GM12875 (cell line): ENCODE measurements at regions not wholly inside any gene's neighbourhood (a gene's known extent, or its start where the extent isn't known, plus 50 kb on each side); places are given as distances from the start of the nearest gene placed in this dataset.
"Not testable (repeated sequence)": the region's sequence is repeated elsewhere in the genome, so short reads cannot be mapped to it uniquely, and the experiment has no call there.

Source experiments
- H3K4me3 ChIP-seq: one replicate; pipeline ENCODE4 v1.5.1; 2011; ENCODE audit warnings: low read depth, low read length, control low read depth
- TF ChIP-seq, protein P1 (sequence below): IDR thresholded peaks from 2 replicates; pipeline ENCODE4 v1.5.1; 2011; ENCODE audit warnings: low read depth, mild to moderate bottlenecking, control low read depth, inconsistent platforms, low read length, moderate library complexity, borderline replicate concordance; ENCODE audit not compliant: insufficient read depth

- TF ChIP-seq, protein P1, sequence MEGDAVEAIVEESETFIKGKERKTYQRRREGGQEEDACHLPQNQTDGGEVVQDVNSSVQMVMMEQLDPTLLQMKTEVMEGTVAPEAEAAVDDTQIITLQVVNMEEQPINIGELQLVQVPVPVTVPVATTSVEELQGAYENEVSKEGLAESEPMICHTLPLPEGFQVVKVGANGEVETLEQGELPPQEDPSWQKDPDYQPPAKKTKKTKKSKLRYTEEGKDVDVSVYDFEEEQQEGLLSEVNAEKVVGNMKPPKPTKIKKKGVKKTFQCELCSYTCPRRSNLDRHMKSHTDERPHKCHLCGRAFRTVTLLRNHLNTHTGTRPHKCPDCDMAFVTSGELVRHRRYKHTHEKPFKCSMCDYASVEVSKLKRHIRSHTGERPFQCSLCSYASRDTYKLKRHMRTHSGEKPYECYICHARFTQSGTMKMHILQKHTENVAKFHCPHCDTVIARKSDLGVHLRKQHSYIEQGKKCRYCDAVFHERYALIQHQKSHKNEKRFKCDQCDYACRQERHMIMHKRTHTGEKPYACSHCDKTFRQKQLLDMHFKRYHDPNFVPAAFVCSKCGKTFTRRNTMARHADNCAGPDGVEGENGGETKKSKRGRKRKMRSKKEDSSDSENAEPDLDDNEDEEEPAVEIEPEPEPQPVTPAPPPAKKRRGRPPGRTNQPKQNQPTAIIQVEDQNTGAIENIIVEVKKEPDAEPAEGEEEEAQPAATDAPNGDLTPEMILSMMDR = no peak
- H3K4me3 ChIP-seq = no peak overlapping the region
Measured at GRCh38 chr2:116804901-116805300, 1009.6 kb upstream of the DDX18 start.

DNA sequence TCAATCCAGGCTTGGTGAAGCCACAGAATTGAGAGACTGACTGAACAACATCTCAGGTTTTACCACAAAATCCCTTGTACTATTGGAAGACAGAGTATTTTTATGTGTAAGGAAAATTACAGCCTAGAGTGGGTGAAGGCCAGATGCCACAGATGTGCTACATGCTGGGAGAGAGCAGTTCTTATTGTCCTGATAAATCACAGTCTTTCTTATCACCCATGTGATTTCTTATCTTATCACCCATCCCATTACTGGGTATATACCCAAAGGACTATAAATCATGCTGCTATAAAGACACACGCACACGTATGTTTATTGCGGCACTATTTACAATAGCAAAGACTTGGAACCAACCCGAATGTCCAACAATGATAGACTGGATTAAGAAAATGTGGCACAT, 1008.0 kb upstream of the DDX18 start:
- not testable (repeated sequence) for H3K4me3 ChIP-seq

DNA sequence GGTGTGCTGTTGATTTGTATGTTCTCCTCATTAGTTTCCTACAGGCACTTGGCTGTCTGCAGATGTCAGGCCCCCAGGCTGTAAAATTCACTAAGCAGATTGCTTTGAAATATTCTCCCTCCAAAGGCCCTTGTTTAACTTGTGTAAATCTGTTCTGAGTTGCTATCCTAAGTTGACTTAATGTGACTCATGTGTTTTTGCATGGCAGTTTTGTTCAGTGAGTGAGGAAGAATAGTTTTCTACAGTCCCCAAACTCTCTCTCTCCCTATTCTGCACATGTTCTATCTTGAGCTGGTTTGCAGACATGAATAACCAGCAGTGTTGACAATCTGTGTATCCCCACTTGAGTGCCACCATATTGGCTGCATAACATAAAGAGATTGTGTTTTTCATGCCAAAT, 1005.4 kb upstream of the DDX18 start:
- no peak overlapping the region for H3K4me3 ChIP-seq
- TF ChIP-seq, protein P1 = no peak

DNA sequence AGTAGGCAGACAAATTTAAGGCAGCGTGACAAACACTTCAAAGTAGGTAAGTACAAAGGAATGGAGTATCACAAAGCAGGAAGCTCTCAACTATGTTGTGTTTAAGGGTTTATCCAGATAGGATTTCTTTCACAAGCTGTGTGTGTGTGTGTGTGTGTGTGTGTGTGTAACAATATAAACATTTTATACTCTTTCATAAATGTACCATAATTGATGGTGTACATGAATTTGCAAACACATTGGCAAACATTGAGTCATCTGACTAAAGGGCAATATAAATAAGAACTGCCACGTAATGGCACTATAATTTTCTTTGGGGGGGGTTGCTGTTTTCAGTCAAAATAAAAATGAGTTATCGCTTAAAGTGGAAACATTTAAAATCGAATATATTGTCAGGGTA, 1004.4 kb upstream of the DDX18 start:
- no peak overlapping the region for H3K4me3 ChIP-seq
- TF ChIP-seq, protein P1 = no peak

DNA sequence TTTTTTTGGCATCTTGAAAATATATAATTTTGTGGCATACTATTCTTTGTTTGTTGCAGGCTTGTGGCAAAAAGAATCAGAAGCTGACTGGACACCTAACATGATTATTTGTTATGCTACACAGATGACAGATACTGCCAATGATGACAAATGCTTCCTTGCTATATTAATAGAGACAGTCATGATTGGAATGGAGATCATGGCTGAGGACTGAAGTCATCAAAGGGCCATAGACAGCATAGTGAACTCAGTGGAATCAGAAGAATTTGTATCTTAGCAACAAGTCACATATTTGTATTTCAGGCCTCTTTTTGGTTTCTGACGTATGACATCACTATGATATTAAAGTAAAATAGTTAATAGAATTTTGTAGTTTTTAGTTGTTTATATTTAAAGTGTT, 1003.8 kb upstream of the DDX18 start:
- TF ChIP-seq, protein P1 = no peak
- H3K4me3 ChIP-seq = no peak overlapping the region

GRCh38 chr2:116819355-116819754, 995.1 kb upstream of the DDX18 start:
- no peak overlapping the region for H3K4me3 ChIP-seq
- TF ChIP-seq, protein P1 = no peak

DNA sequence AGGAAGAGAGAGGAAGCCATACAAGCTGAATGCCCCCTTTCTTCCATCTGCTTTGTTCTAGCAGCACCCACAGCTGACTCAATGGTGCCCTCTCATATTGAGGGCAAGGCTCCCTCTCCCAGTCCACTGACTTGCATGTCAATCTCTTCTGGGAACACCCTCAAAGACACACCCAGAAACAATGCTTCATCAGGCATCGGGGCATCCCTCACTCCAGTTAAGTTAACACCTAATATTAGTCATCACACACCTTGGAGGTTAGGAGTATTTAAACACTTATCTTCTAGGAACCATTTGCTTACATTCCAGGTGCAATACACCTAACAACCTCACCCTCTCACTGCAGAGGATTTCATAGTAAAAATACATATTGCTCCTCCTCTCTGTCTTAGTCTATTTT, 993.5 kb upstream of the DDX18 start:
- TF ChIP-seq, protein P1 = no peak
- H3K4me3 ChIP-seq = no peak overlapping the region

DNA sequence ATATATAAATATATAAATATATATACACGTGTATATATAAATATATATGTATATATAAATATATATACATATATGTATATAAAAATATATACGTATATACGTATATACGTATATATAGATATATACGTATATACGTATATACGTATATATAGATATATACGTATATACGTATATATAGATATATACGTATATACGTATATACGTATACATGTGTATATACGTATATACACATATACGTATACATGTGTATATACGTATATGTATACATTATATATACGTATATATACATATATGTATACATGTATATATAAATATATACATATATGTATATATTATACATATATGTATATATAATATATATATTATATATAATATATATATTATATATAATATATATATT, 984.9 kb upstream of the DDX18 start:
- not testable (repeated sequence) for H3K4me3 ChIP-seq

GRCh38 chr2:116832148-116832547, 982.3 kb upstream of the DDX18 start:
- TF ChIP-seq, protein P1 = no peak
- H3K4me3 ChIP-seq = no peak overlapping the region
